ENCODE measurements at regions not wholly inside any gene's neighbourhood (a gene's known extent, or its start where the extent isn't known, plus 50 kb on each side); places are given as distances from the start of the nearest gene placed in this dataset.

GRCh38 chr5:155540000-155540595, 526.5 kb downstream of the KIF4B start:
- Histone ChIP-seq H3K9me1 (replicated peaks; ENCODE audit: control insufficient read depth, extremely low read depth, insufficient read depth, low read length) (no peaks in the 10 kb centered on the region), H3K27me3 (ENCODE audit: control insufficient read depth in 2 of 2, insufficient read depth in 2 of 2, low read length in 2 of 2) (no peaks in the 10 kb centered on the region), H2AFZ (ENCODE audit: low read depth, low read length) (no peak overlapping the region), H3K4me1 (ENCODE audit: control insufficient read depth, extremely low read depth, insufficient read depth, low read length) (no peaks in the 10 kb centered on the region), H3K9me3 (replicated peaks; ENCODE audit: control insufficient read depth, insufficient read depth, low read length) (peaks cover 2% of the 10 kb centered on the region), H3K79me2 (ENCODE audit: control insufficient read depth, insufficient read depth, low read length) (no peaks in the 10 kb centered on the region), H3K27ac (ENCODE audit: insufficient read depth, low read depth, low read length) (no peak overlapping the region), H3K4me3 (replicated peaks in 1 of 3; ENCODE audit: insufficient read depth in 1 of 3, low read depth in 1 of 3, low read length in 3 of 3) (no peak overlapping the region), H3K9ac (replicated peaks; ENCODE audit: extremely low read depth, insufficient read depth, low read length) (no peak overlapping the region), H3K4me2 (ENCODE audit: insufficient read depth, low read length) (no peak overlapping the region), H4K20me1 (replicated peaks; ENCODE audit: control insufficient read depth, extremely low read depth, insufficient read depth, low read length) (no peaks in the 10 kb centered on the region), H3K36me3 (ENCODE audit: control insufficient read depth in 2 of 2, extremely low read depth in 1 of 2, insufficient read depth in 2 of 2, low read length in 2 of 2) (no peaks in the 10 kb centered on the region)
- TF ChIP-seq POLR2AphosphoS5 (IDR thresholded peaks at IDR 0.05; ENCODE audit: insufficient read depth, low read depth, low read length) = no peak
- intact Hi-C loops (cut with micrococcal nuclease) = no loop called here
- FAIRE-seq (no peak), DNase-seq (ENCODE audit: low read depth, low spot score) (no peak)
- ChIA-PET CTCF (no interaction called here), POLR2A (no interaction called here)
- dilution Hi-C loops (cut with MboI; ENCODE audit: extremely low pct_ligation_motif_present, low sequenced_read_pairs) = no loop called here
- no TSS peak for BruUV-seq (replicated peaks)

GRCh38 chr5:155546075-155546474, 532.5 kb downstream of the KIF4B start:
- TF ChIP-seq CTCF (IDR thresholded peaks at IDR 0.05; ENCODE audit: extremely low read depth in 1 of 2, insufficient read depth in 1 of 2, low read depth in 1 of 2, low read length in 2 of 2) = no peak
- TF ChIP-seq MAX (IDR thresholded peaks at IDR 0.05; ENCODE audit: insufficient read depth, insufficient read length) = no peak
- no peak for TF ChIP-seq EZH2 (IDR thresholded peaks at IDR 0.05; ENCODE audit: borderline replicate concordance, low read depth, low read length, severe bottlenecking)
- no peak for TF ChIP-seq FOS (IDR thresholded peaks at IDR 0.05; ENCODE audit: borderline replicate concordance, insufficient read depth, low read length)
- TF ChIP-seq POLR2A (IDR thresholded peaks at IDR 0.05; ENCODE audit: low read depth, low read length) = no peak
- no peak for TF ChIP-seq JUN (IDR thresholded peaks at IDR 0.05; ENCODE audit: borderline replicate concordance, insufficient read depth, insufficient read length, low read depth)
- no peak for TF ChIP-seq GATA2 (IDR thresholded peaks at IDR 0.05; ENCODE audit: insufficient read depth, insufficient read length, low read depth, low read length)
- TF ChIP-seq POLR2AphosphoS5 (IDR thresholded peaks at IDR 0.05; ENCODE audit: insufficient read depth, low read depth, low read length) = no peak
- no peak for TF ChIP-seq MYC (IDR thresholded peaks at IDR 0.05; ENCODE audit: low read depth, low read length)
- dilution Hi-C loops (cut with MboI; ENCODE audit: extremely low pct_ligation_motif_present, low sequenced_read_pairs) = no loop called here

More at GRCh38 chr5:155546075-155546474, 532.5 kb downstream of the KIF4B start:
- Histone ChIP-seq H3K27me3 (ENCODE audit: control insufficient read depth in 2 of 2, insufficient read depth in 2 of 2, low read length in 2 of 2) (no peaks in the 10 kb centered on the region), H3K9ac (replicated peaks; ENCODE audit: extremely low read depth, insufficient read depth, low read length) (no peak overlapping the region), H3K4me1 (ENCODE audit: control insufficient read depth, extremely low read depth, insufficient read depth, low read length) (no peaks in the 10 kb centered on the region), H3K9me1 (replicated peaks; ENCODE audit: control insufficient read depth, extremely low read depth, insufficient read depth, low read length) (no peaks in the 10 kb centered on the region), H3K79me2 (ENCODE audit: control insufficient read depth, insufficient read depth, low read length) (no peaks in the 10 kb centered on the region), H3K4me3 (replicated peaks in 1 of 3; ENCODE audit: insufficient read depth in 1 of 3, low read depth in 1 of 3, low read length in 3 of 3) (no peak overlapping the region), H3K27ac (ENCODE audit: insufficient read depth, low read depth, low read length) (no peak overlapping the region), H4K20me1 (replicated peaks; ENCODE audit: control insufficient read depth, extremely low read depth, insufficient read depth, low read length) (no peaks in the 10 kb centered on the region), H3K9me3 (replicated peaks; ENCODE audit: control insufficient read depth, insufficient read depth, low read length) (no peaks in the 10 kb centered on the region), H2AFZ (ENCODE audit: low read depth, low read length) (no peak overlapping the region), H3K4me2 (ENCODE audit: insufficient read depth, low read length) (no peak overlapping the region), H3K36me3 (ENCODE audit: control insufficient read depth in 2 of 2, extremely low read depth in 1 of 2, insufficient read depth in 2 of 2, low read length in 2 of 2) (no peaks in the 10 kb centered on the region)
- CTCF ChIA-PET = no interaction called here
- BruUV-seq (replicated peaks) = no TSS peak
- FAIRE-seq (no peak), DNase-seq (ENCODE audit: low read depth, low spot score) (no peak)
- intact Hi-C loops (cut with micrococcal nuclease) = no loop called here
- POLR2A ChIA-PET = no interaction called here

All from endothelial cell of umbilical vein (primary cell).